ENCODE measurements at regions not wholly inside any gene's neighbourhood (a gene's known extent, or its start where the extent isn't known, plus 50 kb on each side); places are given as distances from the start of the nearest gene placed in this dataset.

- TF ChIP-seq TAF1 (IDR thresholded peaks at IDR 0.05; ENCODE audit: borderline replicate concordance, low read depth, low read length): no peak
- TF ChIP-seq POLR2A (IDR thresholded peaks at IDR 0.05; ENCODE audit: low read depth, low read length): no peak
These were observed 97.4 kb upstream of the UGP2 start for GRCh38 chr2:63743982-63744966.

Data from GM12892 (cell line).